ENCODE measurements at regions not wholly inside any gene's neighbourhood (a gene's known extent, or its start where the extent isn't known, plus 50 kb on each side); places are given as distances from the start of the nearest gene placed in this dataset.

GRCh38 chr14:71206123-71206522 lies 298.9 kb downstream of the PCNX1 start:
- TF ChIP-seq EZH2 (IDR thresholded peaks at IDR 0.05; ENCODE audit: low read length, unreplicated experiment) (no peak), EZH2phosphoT487 (IDR thresholded peaks at IDR 0.05; ENCODE audit: borderline replicate concordance, low read length) (no peak)
- TF ChIP-seq, protein P1, sequence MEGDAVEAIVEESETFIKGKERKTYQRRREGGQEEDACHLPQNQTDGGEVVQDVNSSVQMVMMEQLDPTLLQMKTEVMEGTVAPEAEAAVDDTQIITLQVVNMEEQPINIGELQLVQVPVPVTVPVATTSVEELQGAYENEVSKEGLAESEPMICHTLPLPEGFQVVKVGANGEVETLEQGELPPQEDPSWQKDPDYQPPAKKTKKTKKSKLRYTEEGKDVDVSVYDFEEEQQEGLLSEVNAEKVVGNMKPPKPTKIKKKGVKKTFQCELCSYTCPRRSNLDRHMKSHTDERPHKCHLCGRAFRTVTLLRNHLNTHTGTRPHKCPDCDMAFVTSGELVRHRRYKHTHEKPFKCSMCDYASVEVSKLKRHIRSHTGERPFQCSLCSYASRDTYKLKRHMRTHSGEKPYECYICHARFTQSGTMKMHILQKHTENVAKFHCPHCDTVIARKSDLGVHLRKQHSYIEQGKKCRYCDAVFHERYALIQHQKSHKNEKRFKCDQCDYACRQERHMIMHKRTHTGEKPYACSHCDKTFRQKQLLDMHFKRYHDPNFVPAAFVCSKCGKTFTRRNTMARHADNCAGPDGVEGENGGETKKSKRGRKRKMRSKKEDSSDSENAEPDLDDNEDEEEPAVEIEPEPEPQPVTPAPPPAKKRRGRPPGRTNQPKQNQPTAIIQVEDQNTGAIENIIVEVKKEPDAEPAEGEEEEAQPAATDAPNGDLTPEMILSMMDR (conservative IDR thresholded peaks at IDR 0.05; ENCODE audit: low read depth, low read length): no peak
- Histone ChIP-seq H3K36me3 (ENCODE audit: low read depth, low read length) (no peaks in the 10 kb centered on the region), H3K9ac (ENCODE audit: low read length) (no peak overlapping the region), H3K4me1 (ENCODE audit: insufficient read depth, low read length) (peaks cover 10% of the 10 kb centered on the region; the same call in 1 of the 2 replicates), H3K4me3 (ENCODE audit: low read length) (no peak overlapping the region), H3K27me3 (ENCODE audit: low read length) (no peaks in the 10 kb centered on the region), H3K79me2 (ENCODE audit: low read length) (no peaks in the 10 kb centered on the region), H4K20me1 (ENCODE audit: low read length) (no peaks in the 10 kb centered on the region), H3K27ac (ENCODE audit: low read length) (no peak overlapping the region), H3F3A (ENCODE audit: low read length, unreplicated experiment) (no peaks in the 10 kb centered on the region), H2AFZ (ENCODE audit: low read length) (no peak overlapping the region), H3K9me3 (ENCODE audit: low read length) (no peaks in the 10 kb centered on the region), H3K9me2 (replicated peaks; ENCODE audit: low read length) (no peaks in the 10 kb centered on the region), H3K4me2 (ENCODE audit: low read length) (no peak overlapping the region)
- POLR2A ChIA-PET (ENCODE audit: unreplicated experiment): no interaction called here
- DNase-seq (no peak), ATAC-seq (no peak)
- no TSS peak for BruUV-seq (replicated peaks)
- CTCF ChIA-PET: no interaction called here
- intact Hi-C loops (cut with micrococcal nuclease): no loop called here

DNA sequence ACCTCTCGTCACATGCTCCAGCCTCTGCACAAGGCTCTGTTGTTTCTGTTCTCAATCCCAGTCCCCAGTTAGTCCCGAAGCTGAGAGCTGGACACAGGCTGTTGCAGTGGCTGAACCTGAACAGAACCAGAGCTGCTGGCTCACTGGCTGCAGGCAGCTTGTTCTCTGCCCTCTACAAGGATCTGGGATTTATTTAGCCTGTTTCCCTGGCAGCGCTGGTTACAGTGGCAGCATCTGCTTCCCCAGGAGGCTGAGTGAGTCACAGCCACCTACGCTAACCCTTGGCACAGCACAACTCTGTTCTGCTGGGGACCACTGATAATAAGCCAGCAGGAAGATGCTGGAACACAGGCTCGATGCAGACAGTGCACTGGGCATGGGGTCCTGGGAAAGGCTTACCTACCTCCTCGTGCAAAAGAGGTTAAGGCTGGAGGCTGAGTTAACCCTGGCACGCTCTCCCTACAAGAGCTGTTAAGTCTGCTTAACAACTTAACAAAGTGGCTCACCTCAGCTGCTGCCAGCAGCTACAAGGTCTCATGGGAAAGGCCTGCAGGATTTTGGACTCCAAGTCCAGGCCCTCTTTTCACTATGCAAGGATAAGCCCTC lies 299.6 kb downstream of the PCNX1 start:
- no peaks in the 10 kb centered on the region for H3F3A ChIP-seq (ENCODE audit: low read length, unreplicated experiment)
- ChIA-PET POLR2A (ENCODE audit: unreplicated experiment) (no interaction called here), CTCF (no interaction called here)
- no peak overlapping the region for H2AFZ ChIP-seq (ENCODE audit: low read length)
- no peaks in the 10 kb centered on the region for H3K36me3 ChIP-seq (ENCODE audit: low read depth, low read length)
- no peak overlapping the region for H3K27ac ChIP-seq (ENCODE audit: low read length)
- H3K9ac ChIP-seq (ENCODE audit: low read length): no peak overlapping the region
- no peaks in the 10 kb centered on the region for H3K79me2 ChIP-seq (ENCODE audit: low read length)
- peaks cover 10% of the 10 kb centered on the region; the same call in 1 of the 2 replicates for H3K4me1 ChIP-seq (ENCODE audit: insufficient read depth, low read length)
- H3K9me2 ChIP-seq (replicated peaks; ENCODE audit: low read length): no peaks in the 10 kb centered on the region
- H3K4me2 ChIP-seq (ENCODE audit: low read length): no peak overlapping the region
- DNase-seq: peak; percentile 85
- H3K9me3 ChIP-seq (ENCODE audit: low read length): no peaks in the 10 kb centered on the region
- H3K27me3 ChIP-seq (ENCODE audit: low read length): no peaks in the 10 kb centered on the region
- intact Hi-C loops (cut with micrococcal nuclease): no loop called here
- no peak overlapping the region for H3K4me3 ChIP-seq (ENCODE audit: low read length)
- ATAC-seq: peak; percentile 99
- no TSS peak for BruUV-seq (replicated peaks)
- H4K20me1 ChIP-seq (ENCODE audit: low read length): no peaks in the 10 kb centered on the region
- TF ChIP-seq, protein P1 (conservative IDR thresholded peaks at IDR 0.05; ENCODE audit: low read depth, low read length): no peak
- TF ChIP-seq EZH2 (IDR thresholded peaks at IDR 0.05; ENCODE audit: low read length, unreplicated experiment) (no peak), EZH2phosphoT487 (IDR thresholded peaks at IDR 0.05; ENCODE audit: borderline replicate concordance, low read length) (no peak)

DNA sequence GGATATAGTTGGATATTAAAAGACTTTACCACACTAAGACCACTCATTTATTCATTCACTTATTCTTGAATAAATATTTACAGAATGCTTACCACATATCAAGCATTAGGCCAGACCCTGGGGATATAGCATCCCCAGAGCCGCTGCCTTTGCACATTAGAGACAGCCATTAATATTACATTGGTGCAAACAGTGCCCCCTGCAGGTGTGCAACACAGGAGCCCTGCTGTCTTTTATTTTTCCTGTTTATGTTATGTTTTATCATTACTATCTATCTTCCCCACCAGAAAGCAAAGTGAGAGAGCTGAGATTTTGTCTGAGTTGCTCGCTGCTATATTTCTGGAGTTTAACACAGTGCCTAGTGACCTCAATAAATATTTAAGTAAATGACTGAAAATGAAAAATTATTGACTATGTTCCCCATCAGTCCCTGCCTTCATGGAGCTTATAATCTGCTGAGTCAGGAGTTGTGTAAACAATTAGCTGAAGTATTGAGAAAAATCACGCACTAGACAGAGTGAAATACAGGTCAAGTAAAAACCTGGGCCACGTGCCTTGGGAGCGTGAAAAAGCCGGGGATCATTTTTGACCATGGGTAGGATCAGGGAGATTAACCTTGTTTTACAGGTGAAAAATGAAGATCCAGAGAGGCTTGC lies 301.6 kb downstream of the PCNX1 start:
- H3K4me2 ChIP-seq (ENCODE audit: low read length): no peak overlapping the region
- BruUV-seq (replicated peaks): no TSS peak
- intact Hi-C loops (cut with micrococcal nuclease): no loop called here

More for the DNA sequence above, 301.6 kb downstream of the PCNX1 start:
- H3K9me2 ChIP-seq (replicated peaks; ENCODE audit: low read length): no peaks in the 10 kb centered on the region
- POLR2A ChIA-PET (ENCODE audit: unreplicated experiment): no interaction called here
- H3K4me3 ChIP-seq (ENCODE audit: low read length): no peak overlapping the region
- H3K27ac ChIP-seq (ENCODE audit: low read length): no peak overlapping the region
- no peaks in the 10 kb centered on the region for H3F3A ChIP-seq (ENCODE audit: low read length, unreplicated experiment)
- H2AFZ ChIP-seq (ENCODE audit: low read length): no peak overlapping the region
- H3K4me1 ChIP-seq (ENCODE audit: insufficient read depth, low read length): peaks cover 13% of the 10 kb centered on the region
- H3K9ac ChIP-seq (ENCODE audit: low read length): no peak overlapping the region
- H3K36me3 ChIP-seq (ENCODE audit: low read depth, low read length): no peaks in the 10 kb centered on the region
- H4K20me1 ChIP-seq (ENCODE audit: low read length): no peaks in the 10 kb centered on the region
- CTCF ChIA-PET: interaction anchor here (0.5 kb wide), 1 partner anchor 44 kb away, joined by 3 read pairs; no protein-coding TSS in a partner anchor
- no peaks in the 10 kb centered on the region for H3K27me3 ChIP-seq (ENCODE audit: low read length)
- ATAC-seq (no peak), DNase-seq (no peak)
- H3K79me2 ChIP-seq (ENCODE audit: low read length): no peaks in the 10 kb centered on the region
- no peaks in the 10 kb centered on the region for H3K9me3 ChIP-seq (ENCODE audit: low read length)
- no peak for TF ChIP-seq EZH2 (IDR thresholded peaks at IDR 0.05; ENCODE audit: low read length, unreplicated experiment)
- no peak for TF ChIP-seq EZH2phosphoT487 (IDR thresholded peaks at IDR 0.05; ENCODE audit: borderline replicate concordance, low read length)
- TF ChIP-seq, protein P1 (conservative IDR thresholded peaks at IDR 0.05; ENCODE audit: low read depth, low read length): peak; percentile 59
